K562 (cell line): ENCODE measurements at regions not wholly inside any gene's neighbourhood (a gene's known extent, or its start where the extent isn't known, plus 50 kb on each side); places are given as distances from the start of the nearest gene placed in this dataset.

Experiments used
- ATAC-seq: fragments of 200-7000 bp; cut with Tn5 transposase; 3 replicates; pipeline ENCODE4 v1.9.1; 2020; ENCODE audit warnings: moderate library complexity
- BruUV-seq: library from RNA; stranded (reverse); fragments of 400-500 nt; replicated peaks from 2 replicates; lab custom pipeline; 2021; lab: Mats Ljungman, UMichigan
- CTCF ChIA-PET: fragments of 300-600 bp; formaldehyde crosslinking; extraction: SDS; loops from one replicate; lab custom pipeline; 2021; ENCODE audit warnings: low intra/inter-chr PET ratio; lab: Yijun Ruan, JAX
- POLR2A ChIA-PET: fragments of 300-600, 350-650 bp; sonication (Branson Sonifier 250); formaldehyde crosslinking; extraction: SDS; loops from one replicate; lab custom pipeline; 2021; ENCODE audit warnings: antibody characterized with exemption, inconsistent platforms; lab: Yijun Ruan, JAX
- DNase-seq, 4 experiments: peaks; one replicate each; pipeline versions ENCODE4 v3.0.0 to v3.0.0-alpha.2; 2011 to 2018; ENCODE audit warnings: low spot score in 3 of 4, mixed read lengths in 3 of 4; ENCODE audit errors: extremely low read depth in 1 of 4
- FAIRE-seq: peaks from 2 replicates; lab custom pipeline; 2011; peaks lifted over from hg19 to GRCh38; lab: Jason Lieb, UNC
- H2AFZ ChIP-seq: 2 replicates; pipeline ENCODE4 v1.6.0; 2011; ENCODE audit warnings: low read depth, low read length, control low read depth, inconsistent platforms
- H3K27ac ChIP-seq: fragments of 200-600 bp; 3 replicates; pipeline ENCODE4 v1.8.0; 2011; ENCODE audit warnings: low read depth, mild to moderate bottlenecking, control low read depth, inconsistent platforms, low read length, moderate library complexity, mixed read lengths; ENCODE audit errors: extremely low read depth
- H3K27me3 ChIP-seq, 2 experiments: fragments of 300-600 bp in 1 of 2; 2 replicates in 1 of 2; 3 replicates in 1 of 2; pipeline versions ENCODE4 v1.6.0 to v1.8.0; 2011; ENCODE audit warnings: inconsistent platforms in 2 of 2, low read length in 2 of 2, mild to moderate bottlenecking in 1 of 2, mixed read lengths in 1 of 2, moderate library complexity in 1 of 2; ENCODE audit not compliant: control insufficient read depth in 2 of 2, insufficient read depth in 2 of 2
- H3K36me3 ChIP-seq: fragments of 300-600 bp; 3 replicates; pipeline ENCODE4 v1.8.0; 2011; ENCODE audit warnings: mild to moderate bottlenecking, low read length, inconsistent platforms; ENCODE audit not compliant: control insufficient read depth, insufficient read depth
- H3K4me1 ChIP-seq, 2 experiments: fragments of 200-600 bp in 1 of 2; replicated peaks in 1 of 2; 2 replicates in 1 of 2; 3 replicates in 1 of 2; pipeline versions ENCODE4 v1.5.1 to v1.8.0; 2011; ENCODE audit warnings: inconsistent platforms in 2 of 2, low read length in 2 of 2, mild to moderate bottlenecking in 1 of 2, mixed read lengths in 1 of 2, moderate library complexity in 1 of 2; ENCODE audit not compliant: control insufficient read depth in 2 of 2, insufficient read depth in 2 of 2
- H3K4me2 ChIP-seq: 2 replicates; pipeline ENCODE4 v1.6.1; 2011; ENCODE audit warnings: low read length, control low read depth, inconsistent platforms, mixed read lengths; ENCODE audit not compliant: insufficient read depth
- H3K4me3 ChIP-seq: fragments of 200-600 bp; sonication (generic), shearing (Covaris generic); 2 replicates; pipeline ENCODE4 v1.5.1; 2016; ENCODE audit warnings: control low read depth, inconsistent platforms
- H3K79me2 ChIP-seq: fragments of 200-600 bp; 3 replicates; pipeline ENCODE4 v1.8.0; 2011; ENCODE audit warnings: low read length, inconsistent platforms; ENCODE audit not compliant: control insufficient read depth, insufficient read depth
- H3K9ac ChIP-seq, 2 experiments: 2 replicates each; pipeline versions ENCODE4 v1.6.0 to v1.6.1; 2011; ENCODE audit warnings: low read depth in 2 of 2, low read length in 2 of 2, control low read depth in 1 of 2, inconsistent platforms in 1 of 2, mild to moderate bottlenecking in 1 of 2, mixed read lengths in 1 of 2; ENCODE audit not compliant: insufficient read depth in 1 of 2
- H3K9me1 ChIP-seq: one replicate; pipeline ENCODE4 v1.6.0; 2011; ENCODE audit warnings: inconsistent platforms, mild to moderate bottlenecking, low read length, moderate library complexity; ENCODE audit not compliant: control insufficient read depth, insufficient read depth
- H3K9me3 ChIP-seq: replicated peaks from 2 replicates; pipeline ENCODE4 v1.5.1; 2011; ENCODE audit warnings: low read depth, low read length, inconsistent platforms; ENCODE audit not compliant: control insufficient read depth, insufficient read depth
- H4K20me1 ChIP-seq: replicated peaks from 2 replicates; pipeline ENCODE4 v1.6.1; 2011; ENCODE audit warnings: low read length, inconsistent platforms, mixed read lengths; ENCODE audit not compliant: control insufficient read depth, insufficient read depth
- DLX4 ChIP-seq: fragments of 250-450 bp; sonication (Bioruptor Pico); IDR thresholded peaks from 2 replicates; pipeline ENCODE4 v1.6.1; 2021; ENCODE audit warnings: mild to moderate bottlenecking
- ELF2 ChIP-seq: fragments of 250-450 bp; sonication (Bioruptor Pico); IDR thresholded peaks from 2 replicates; pipeline ENCODE4 v1.5.0; 2021; ENCODE audit warnings: mild to moderate bottlenecking
- HINFP ChIP-seq: fragments of 450-650 bp; conservative IDR thresholded peaks from 2 replicates; pipeline ENCODE4 v1.6.1; 2016; ENCODE audit warnings: missing genetic modification characterization, low read depth, mild to moderate bottlenecking, control low read depth, missing compliant biosample characterization
- MYBL2 ChIP-seq, 2 experiments: fragments of 450-650 bp in 1 of 2; sonication (generic) in 1 of 2; formaldehyde crosslinking in 1 of 2; IDR thresholded peaks; 2 replicates each; pipeline versions ENCODE4 v1.6.1 to v1.8.1; 2017 to 2022; ENCODE audit warnings: borderline replicate concordance in 1 of 2, inconsistent platforms in 1 of 2, low read depth in 1 of 2, mild to moderate bottlenecking in 1 of 2, missing genetic modification reagents in 1 of 2, moderate library complexity in 1 of 2
- NEUROD1 ChIP-seq: fragments of 150-350 bp; IDR thresholded peaks from 2 replicates; pipeline ENCODE4 v1.6.1; 2014; ENCODE audit warnings: borderline replicate concordance, low read length, low read depth; ENCODE audit not compliant: partially characterized antibody
- TCF7L2 ChIP-seq: fragments of 150-350 bp; IDR thresholded peaks from 2 replicates; pipeline ENCODE4 v1.6.1; 2016; ENCODE audit warnings: low read depth, mild to moderate bottlenecking, low read length, moderate library complexity
- TEAD2 ChIP-seq: fragments of 450-650 bp; IDR thresholded peaks from 2 replicates; pipeline ENCODE4 v1.6.1; 2016; ENCODE audit warnings: missing genetic modification characterization, control low read depth, missing compliant biosample characterization
- TFAM ChIP-seq: fragments of 250-450 bp; sonication (Bioruptor Pico); conservative IDR thresholded peaks from 2 replicates; pipeline ENCODE4 v1.5.0; 2021; ENCODE audit warnings: mild to moderate bottlenecking, moderate library complexity
- ZNF75A ChIP-seq: fragments of 450-650 bp; formaldehyde crosslinking; IDR thresholded peaks from 2 replicates; pipeline ENCODE4 v1.4.0; 2020; ENCODE audit warnings: mild to moderate bottlenecking
- in situ Hi-C: fragments of 300-500 bp; cut with MboI; formaldehyde crosslinking; loops from 4 replicates; pipeline ENCODE4 v1.15.0; 2018; ENCODE audit warnings: inconsistent platforms, mixed read lengths
- intact Hi-C: fragments of 100-400 bp; cut with micrococcal nuclease; formaldehyde crosslinking; loops from 2 replicates; pipeline ENCODE4 v1.14.2; 2022
- TF ChIP-seq, protein P1 (sequence below): sonication (generic); formaldehyde crosslinking; IDR thresholded peaks from 2 replicates; pipeline ENCODE4 v1.8.0; 2023; ENCODE audit warnings: mild to moderate bottlenecking, missing genetic modification reagents
- TF ChIP-seq, protein P2 (sequence below), 3 experiments: fragments of 200-800 bp in 1 of 3; sonication (Bioruptor generic) in 1 of 3; sonication (generic) in 1 of 3; formaldehyde crosslinking in 1 of 3; IDR thresholded peaks; 2 replicates each; pipeline versions ENCODE4 v1.6.1 to v1.8.0; 2016 to 2022; ENCODE audit warnings: mild to moderate bottlenecking in 2 of 3, missing compliant biosample characterization in 2 of 3, missing genetic modification characterization in 2 of 3, missing genetic modification reagents in 1 of 3

- Histone ChIP-seq H3K9me3 (no peaks in the 10 kb centered on the region), H3K27me3 (no peaks in the 10 kb centered on the region), H2AFZ (no peak overlapping the region), H3K79me2 (no peaks in the 10 kb centered on the region), H3K9ac (no peak overlapping the region), H3K36me3 (no peaks in the 10 kb centered on the region), H3K27ac (no peak overlapping the region), H3K4me2 (no peak overlapping the region), H4K20me1 (no peaks in the 10 kb centered on the region), H3K4me3 (no peak overlapping the region), H3K9me1 (no peaks in the 10 kb centered on the region), H3K4me1 (no peaks in the 10 kb centered on the region)
- no TSS peak for BruUV-seq
- ATAC-seq: no peak
- ChIA-PET CTCF (no interaction called here), POLR2A (no interaction called here)
- no peak for TF ChIP-seq ELF2 (CRISPR knock-in tag)
- no peak for TF ChIP-seq ZNF75A (CRISPR knock-in tag)
- TF ChIP-seq NEUROD1: no peak
- TF ChIP-seq TCF7L2: no peak
- no peak for TF ChIP-seq TEAD2
- TF ChIP-seq, protein P1, sequence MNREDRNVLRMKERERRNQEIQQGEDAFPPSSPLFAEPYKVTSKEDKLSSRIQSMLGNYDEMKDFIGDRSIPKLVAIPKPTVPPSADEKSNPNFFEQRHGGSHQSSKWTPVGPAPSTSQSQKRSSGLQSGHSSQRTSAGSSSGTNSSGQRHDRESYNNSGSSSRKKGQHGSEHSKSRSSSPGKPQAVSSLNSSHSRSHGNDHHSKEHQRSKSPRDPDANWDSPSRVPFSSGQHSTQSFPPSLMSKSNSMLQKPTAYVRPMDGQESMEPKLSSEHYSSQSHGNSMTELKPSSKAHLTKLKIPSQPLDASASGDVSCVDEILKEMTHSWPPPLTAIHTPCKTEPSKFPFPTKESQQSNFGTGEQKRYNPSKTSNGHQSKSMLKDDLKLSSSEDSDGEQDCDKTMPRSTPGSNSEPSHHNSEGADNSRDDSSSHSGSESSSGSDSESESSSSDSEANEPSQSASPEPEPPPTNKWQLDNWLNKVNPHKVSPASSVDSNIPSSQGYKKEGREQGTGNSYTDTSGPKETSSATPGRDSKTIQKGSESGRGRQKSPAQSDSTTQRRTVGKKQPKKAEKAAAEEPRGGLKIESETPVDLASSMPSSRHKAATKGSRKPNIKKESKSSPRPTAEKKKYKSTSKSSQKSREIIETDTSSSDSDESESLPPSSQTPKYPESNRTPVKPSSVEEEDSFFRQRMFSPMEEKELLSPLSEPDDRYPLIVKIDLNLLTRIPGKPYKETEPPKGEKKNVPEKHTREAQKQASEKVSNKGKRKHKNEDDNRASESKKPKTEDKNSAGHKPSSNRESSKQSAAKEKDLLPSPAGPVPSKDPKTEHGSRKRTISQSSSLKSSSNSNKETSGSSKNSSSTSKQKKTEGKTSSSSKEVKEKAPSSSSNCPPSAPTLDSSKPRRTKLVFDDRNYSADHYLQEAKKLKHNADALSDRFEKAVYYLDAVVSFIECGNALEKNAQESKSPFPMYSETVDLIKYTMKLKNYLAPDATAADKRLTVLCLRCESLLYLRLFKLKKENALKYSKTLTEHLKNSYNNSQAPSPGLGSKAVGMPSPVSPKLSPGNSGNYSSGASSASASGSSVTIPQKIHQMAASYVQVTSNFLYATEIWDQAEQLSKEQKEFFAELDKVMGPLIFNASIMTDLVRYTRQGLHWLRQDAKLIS (CRISPR knock-in tag): no peak
- TF ChIP-seq HINFP: no peak
- TF ChIP-seq, protein P2, sequence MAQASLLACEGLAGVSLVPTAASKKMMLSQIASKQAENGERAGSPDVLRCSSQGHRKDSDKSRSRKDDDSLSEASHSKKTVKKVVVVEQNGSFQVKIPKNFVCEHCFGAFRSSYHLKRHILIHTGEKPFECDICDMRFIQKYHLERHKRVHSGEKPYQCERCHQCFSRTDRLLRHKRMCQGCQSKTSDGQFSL (CRISPR knock-in tag; IDR thresholded peaks at IDR 0.05): no peak
- TF ChIP-seq, protein P2 (tag; IDR thresholded peaks at IDR 0.05): no peak
- TF ChIP-seq TFAM (CRISPR knock-in tag): no peak
- TF ChIP-seq DLX4: no peak
- no peak for TF ChIP-seq MYBL2 (IDR thresholded peaks at IDR 0.05; ENCODE audit: low read depth)
- TF ChIP-seq MYBL2 (CRISPR knock-in tag; IDR thresholded peaks at IDR 0.05; ENCODE audit: borderline replicate concordance): no peak
- no peak for DNase-seq
- FAIRE-seq: no peak
- in situ Hi-C loops (no loop called here), intact Hi-C loops (no loop called here)
These were observed 225.8 kb upstream of the NAALADL2 start for GRCh38 chr3:174633342-174633741.
